ENCODE measurements at regions not wholly inside any gene's neighbourhood (a gene's known extent, or its start where the extent isn't known, plus 50 kb on each side); places are given as distances from the start of the nearest gene placed in this dataset.

DNA sequence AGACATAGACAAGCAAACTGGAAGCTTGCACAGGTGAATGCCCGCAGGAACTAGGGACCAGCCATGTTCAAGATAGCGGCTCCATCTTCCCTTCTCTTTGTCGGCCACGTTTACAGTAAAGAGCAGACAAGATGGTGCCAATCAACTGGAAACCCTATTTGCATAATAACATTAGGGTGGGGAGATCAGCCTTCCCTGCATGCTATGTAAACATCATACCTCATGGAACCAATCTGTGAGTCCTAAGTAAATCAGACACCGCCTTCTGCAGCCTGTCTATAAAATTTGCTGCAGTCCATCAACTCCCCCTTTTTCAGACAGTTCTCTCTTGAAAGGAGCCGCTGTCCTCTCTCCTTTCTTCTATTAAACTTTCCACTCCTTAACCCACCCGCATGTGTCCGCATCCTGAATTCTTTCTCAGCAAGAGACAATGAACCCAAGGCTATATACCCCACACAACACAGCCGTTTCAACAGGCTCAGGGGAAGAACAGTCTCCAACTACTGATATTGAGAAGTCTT, 384.4 kb downstream of the EIPR1 start:
- TF ChIP-seq, protein P1, sequence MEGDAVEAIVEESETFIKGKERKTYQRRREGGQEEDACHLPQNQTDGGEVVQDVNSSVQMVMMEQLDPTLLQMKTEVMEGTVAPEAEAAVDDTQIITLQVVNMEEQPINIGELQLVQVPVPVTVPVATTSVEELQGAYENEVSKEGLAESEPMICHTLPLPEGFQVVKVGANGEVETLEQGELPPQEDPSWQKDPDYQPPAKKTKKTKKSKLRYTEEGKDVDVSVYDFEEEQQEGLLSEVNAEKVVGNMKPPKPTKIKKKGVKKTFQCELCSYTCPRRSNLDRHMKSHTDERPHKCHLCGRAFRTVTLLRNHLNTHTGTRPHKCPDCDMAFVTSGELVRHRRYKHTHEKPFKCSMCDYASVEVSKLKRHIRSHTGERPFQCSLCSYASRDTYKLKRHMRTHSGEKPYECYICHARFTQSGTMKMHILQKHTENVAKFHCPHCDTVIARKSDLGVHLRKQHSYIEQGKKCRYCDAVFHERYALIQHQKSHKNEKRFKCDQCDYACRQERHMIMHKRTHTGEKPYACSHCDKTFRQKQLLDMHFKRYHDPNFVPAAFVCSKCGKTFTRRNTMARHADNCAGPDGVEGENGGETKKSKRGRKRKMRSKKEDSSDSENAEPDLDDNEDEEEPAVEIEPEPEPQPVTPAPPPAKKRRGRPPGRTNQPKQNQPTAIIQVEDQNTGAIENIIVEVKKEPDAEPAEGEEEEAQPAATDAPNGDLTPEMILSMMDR (conservative IDR thresholded peaks at IDR 0.05), result no peak
- TF ChIP-seq EZH2 (IDR thresholded peaks at IDR 0.05; ENCODE audit: low read depth), result no peak

Measured in PC-9 (cell line).